GM12878 (cell line): ENCODE measurements at regions not wholly inside any gene's neighbourhood (a gene's known extent, or its start where the extent isn't known, plus 50 kb on each side); places are given as distances from the start of the nearest gene placed in this dataset.

Experiments
- CEBPB ChIP-seq, 2 experiments: fragments of 150-350 bp in 1 of 2; IDR thresholded peaks; 2 replicates each; pipeline ENCODE4 v1.6.1; 2012 to 2014; ENCODE audit warnings: low read depth in 2 of 2, low read length in 2 of 2, borderline replicate concordance in 1 of 2, inconsistent platforms in 1 of 2
- DPF2 ChIP-seq: fragments of 450-650 bp; IDR thresholded peaks from 2 replicates; pipeline ENCODE4 v1.6.1; 2017; ENCODE audit warnings: mild to moderate bottlenecking
- NR2C2 ChIP-seq: IDR thresholded peaks from 2 replicates; pipeline ENCODE4 v1.6.1; 2011; ENCODE audit warnings: borderline replicate concordance, low read depth; ENCODE audit not compliant: control insufficient read depth, insufficient read length
- POLR2AphosphoS5 ChIP-seq: IDR thresholded peaks from 2 replicates; pipeline ENCODE4 v1.6.1; 2011; ENCODE audit warnings: mild to moderate bottlenecking, low read length, inconsistent platforms
- SIN3A ChIP-seq: IDR thresholded peaks from 2 replicates; pipeline ENCODE4 v1.6.1; 2012; ENCODE audit warnings: low read depth, low read length, improper control_type of control experiment
- WRNIP1 ChIP-seq: IDR thresholded peaks from 2 replicates; pipeline ENCODE4 v1.6.1; 2011; ENCODE audit warnings: low read depth, low read length, improper control_type of control experiment, borderline replicate concordance
- YY1 ChIP-seq: IDR thresholded peaks from 2 replicates; pipeline ENCODE4 v1.6.1; 2011; ENCODE audit warnings: low read depth, mild to moderate bottlenecking, low read length
- TF ChIP-seq, protein P1 (sequence below): IDR thresholded peaks from 2 replicates; pipeline ENCODE4 v1.6.1; 2012; ENCODE audit warnings: mild to moderate bottlenecking, low read depth, low read length
- TF ChIP-seq, protein P2 (sequence below): fragments of 450-650 bp; IDR thresholded peaks from 2 replicates; pipeline ENCODE4 v1.6.1; 2017; ENCODE audit warnings: mild to moderate bottlenecking, moderate library complexity
- TF ChIP-seq, protein P3 (sequence below): IDR thresholded peaks from 2 replicates; pipeline ENCODE4 v1.6.1; 2011; ENCODE audit warnings: borderline replicate concordance, low read depth, mild to moderate bottlenecking, moderate library complexity, low read length; ENCODE audit not compliant: insufficient read depth, poor library complexity, severe bottlenecking
- TF ChIP-seq, protein P4 (sequence below): IDR thresholded peaks from 2 replicates; pipeline ENCODE4 v1.6.1; 2012; ENCODE audit warnings: low read depth, low read length, improper control_type of control experiment

DNA sequence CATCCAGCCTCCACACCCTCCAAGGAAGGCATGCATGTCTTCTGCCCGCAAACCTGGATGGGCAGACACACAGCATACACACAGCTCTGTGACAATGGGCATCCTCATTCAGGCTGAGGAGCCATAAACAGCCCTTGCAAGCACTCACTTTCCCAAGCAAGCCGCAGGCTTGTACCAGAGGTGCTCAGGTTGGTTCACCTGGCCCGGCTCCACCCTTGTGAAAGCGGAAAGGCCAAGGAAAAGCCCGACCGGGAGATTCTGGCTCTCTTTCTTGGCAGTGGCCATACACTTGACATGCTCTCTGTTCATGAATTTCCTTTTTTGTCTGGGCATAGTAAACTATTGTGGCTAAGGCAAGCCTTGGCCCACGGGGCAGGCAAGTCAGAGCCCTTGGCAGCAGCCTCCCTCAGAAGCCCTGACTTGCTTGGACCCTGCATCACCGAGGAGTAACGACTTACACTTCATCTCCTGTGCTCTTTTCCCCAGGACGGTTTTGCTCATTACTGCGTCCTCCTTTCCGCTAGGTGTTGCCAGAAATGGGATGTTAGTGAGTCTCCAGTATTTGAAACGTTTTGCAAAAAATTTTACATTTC is 74.6 kb upstream of the BNC1 start:
- TF ChIP-seq WRNIP1, result no peak
- TF ChIP-seq NR2C2, result no peak
- TF ChIP-seq POLR2AphosphoS5, result no peak
- TF ChIP-seq, protein P1, sequence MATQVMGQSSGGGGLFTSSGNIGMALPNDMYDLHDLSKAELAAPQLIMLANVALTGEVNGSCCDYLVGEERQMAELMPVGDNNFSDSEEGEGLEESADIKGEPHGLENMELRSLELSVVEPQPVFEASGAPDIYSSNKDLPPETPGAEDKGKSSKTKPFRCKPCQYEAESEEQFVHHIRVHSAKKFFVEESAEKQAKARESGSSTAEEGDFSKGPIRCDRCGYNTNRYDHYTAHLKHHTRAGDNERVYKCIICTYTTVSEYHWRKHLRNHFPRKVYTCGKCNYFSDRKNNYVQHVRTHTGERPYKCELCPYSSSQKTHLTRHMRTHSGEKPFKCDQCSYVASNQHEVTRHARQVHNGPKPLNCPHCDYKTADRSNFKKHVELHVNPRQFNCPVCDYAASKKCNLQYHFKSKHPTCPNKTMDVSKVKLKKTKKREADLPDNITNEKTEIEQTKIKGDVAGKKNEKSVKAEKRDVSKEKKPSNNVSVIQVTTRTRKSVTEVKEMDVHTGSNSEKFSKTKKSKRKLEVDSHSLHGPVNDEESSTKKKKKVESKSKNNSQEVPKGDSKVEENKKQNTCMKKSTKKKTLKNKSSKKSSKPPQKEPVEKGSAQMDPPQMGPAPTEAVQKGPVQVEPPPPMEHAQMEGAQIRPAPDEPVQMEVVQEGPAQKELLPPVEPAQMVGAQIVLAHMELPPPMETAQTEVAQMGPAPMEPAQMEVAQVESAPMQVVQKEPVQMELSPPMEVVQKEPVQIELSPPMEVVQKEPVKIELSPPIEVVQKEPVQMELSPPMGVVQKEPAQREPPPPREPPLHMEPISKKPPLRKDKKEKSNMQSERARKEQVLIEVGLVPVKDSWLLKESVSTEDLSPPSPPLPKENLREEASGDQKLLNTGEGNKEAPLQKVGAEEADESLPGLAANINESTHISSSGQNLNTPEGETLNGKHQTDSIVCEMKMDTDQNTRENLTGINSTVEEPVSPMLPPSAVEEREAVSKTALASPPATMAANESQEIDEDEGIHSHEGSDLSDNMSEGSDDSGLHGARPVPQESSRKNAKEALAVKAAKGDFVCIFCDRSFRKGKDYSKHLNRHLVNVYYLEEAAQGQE, result no peak
- TF ChIP-seq SIN3A, result no peak
- TF ChIP-seq, protein P2, sequence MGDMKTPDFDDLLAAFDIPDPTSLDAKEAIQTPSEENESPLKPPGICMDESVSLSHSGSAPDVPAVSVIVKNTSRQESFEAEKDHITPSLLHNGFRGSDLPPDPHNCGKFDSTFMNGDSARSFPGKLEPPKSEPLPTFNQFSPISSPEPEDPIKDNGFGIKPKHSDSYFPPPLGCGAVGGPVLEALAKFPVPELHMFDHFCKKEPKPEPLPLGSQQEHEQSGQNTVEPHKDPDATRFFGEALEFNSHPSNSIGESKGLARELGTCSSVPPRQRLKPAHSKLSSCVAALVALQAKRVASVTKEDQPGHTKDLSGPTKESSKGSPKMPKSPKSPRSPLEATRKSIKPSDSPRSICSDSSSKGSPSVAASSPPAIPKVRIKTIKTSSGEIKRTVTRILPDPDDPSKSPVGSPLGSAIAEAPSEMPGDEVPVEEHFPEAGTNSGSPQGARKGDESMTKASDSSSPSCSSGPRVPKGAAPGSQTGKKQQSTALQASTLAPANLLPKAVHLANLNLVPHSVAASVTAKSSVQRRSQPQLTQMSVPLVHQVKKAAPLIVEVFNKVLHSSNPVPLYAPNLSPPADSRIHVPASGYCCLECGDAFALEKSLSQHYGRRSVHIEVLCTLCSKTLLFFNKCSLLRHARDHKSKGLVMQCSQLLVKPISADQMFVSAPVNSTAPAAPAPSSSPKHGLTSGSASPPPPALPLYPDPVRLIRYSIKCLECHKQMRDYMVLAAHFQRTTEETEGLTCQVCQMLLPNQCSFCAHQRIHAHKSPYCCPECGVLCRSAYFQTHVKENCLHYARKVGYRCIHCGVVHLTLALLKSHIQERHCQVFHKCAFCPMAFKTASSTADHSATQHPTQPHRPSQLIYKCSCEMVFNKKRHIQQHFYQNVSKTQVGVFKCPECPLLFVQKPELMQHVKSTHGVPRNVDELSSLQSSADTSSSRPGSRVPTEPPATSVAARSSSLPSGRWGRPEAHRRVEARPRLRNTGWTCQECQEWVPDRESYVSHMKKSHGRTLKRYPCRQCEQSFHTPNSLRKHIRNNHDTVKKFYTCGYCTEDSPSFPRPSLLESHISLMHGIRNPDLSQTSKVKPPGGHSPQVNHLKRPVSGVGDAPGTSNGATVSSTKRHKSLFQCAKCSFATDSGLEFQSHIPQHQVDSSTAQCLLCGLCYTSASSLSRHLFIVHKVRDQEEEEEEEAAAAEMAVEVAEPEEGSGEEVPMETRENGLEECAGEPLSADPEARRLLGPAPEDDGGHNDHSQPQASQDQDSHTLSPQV, result no peak
- TF ChIP-seq, protein P3, sequence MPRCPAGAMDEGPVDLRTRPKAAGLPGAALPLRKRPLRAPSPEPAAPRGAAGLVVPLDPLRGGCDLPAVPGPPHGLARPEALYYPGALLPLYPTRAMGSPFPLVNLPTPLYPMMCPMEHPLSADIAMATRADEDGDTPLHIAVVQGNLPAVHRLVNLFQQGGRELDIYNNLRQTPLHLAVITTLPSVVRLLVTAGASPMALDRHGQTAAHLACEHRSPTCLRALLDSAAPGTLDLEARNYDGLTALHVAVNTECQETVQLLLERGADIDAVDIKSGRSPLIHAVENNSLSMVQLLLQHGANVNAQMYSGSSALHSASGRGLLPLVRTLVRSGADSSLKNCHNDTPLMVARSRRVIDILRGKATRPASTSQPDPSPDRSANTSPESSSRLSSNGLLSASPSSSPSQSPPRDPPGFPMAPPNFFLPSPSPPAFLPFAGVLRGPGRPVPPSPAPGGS, result no peak
- TF ChIP-seq YY1, result no peak
- TF ChIP-seq, protein P4, sequence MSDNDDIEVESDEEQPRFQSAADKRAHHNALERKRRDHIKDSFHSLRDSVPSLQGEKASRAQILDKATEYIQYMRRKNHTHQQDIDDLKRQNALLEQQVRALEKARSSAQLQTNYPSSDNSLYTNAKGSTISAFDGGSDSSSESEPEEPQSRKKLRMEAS, result no peak
- TF ChIP-seq DPF2, result no peak
- TF ChIP-seq CEBPB (IDR thresholded peaks at IDR 0.05; ENCODE audit: borderline replicate concordance in 1 of 2, low read depth in 2 of 2, low read length in 2 of 2), result no peak
